Neural cell (in vitro differentiated cells): ENCODE measurements at regions not wholly inside any gene's neighbourhood (a gene's known extent, or its start where the extent isn't known, plus 50 kb on each side); places are given as distances from the start of the nearest gene placed in this dataset.

Experiments used
- H2AFZ ChIP-seq: fragments of 200-600, 300-800 bp; sonication (generic), shearing (Covaris generic); 2 replicates; pipeline ENCODE4 v1.6.0; 2014; ENCODE audit warnings: low read depth, mild to moderate bottlenecking, antibody characterized with exemption, low read length, moderate library complexity
- H3F3A ChIP-seq: fragments of 200-600 bp; shearing (Covaris generic); 2 replicates; pipeline ENCODE4 v1.6.1; 2016; ENCODE audit warnings: mild to moderate bottlenecking, moderate library complexity, mixed read lengths, antibody characterized with exemption, low read length; ENCODE audit not compliant: insufficient read depth, poor library complexity, severe bottlenecking
- H3K27ac ChIP-seq: fragments of 200-600, 300-800 bp; sonication (generic), shearing (Covaris generic); 2 replicates; pipeline ENCODE4 v1.5.1; 2014; ENCODE audit warnings: mild to moderate bottlenecking, low read length, moderate library complexity
- H3K27me3 ChIP-seq: fragments of 300-800, 200-600 bp; sonication (generic), shearing (Covaris generic); 2 replicates; pipeline ENCODE4 v1.6.0; 2014; ENCODE audit warnings: mild to moderate bottlenecking, low read depth, low read length, moderate library complexity; ENCODE audit not compliant: insufficient read depth
- H3K36me3 ChIP-seq: fragments of 300-800, 200-600 bp; sonication (generic), shearing (Covaris generic); 2 replicates; pipeline ENCODE4 v1.5.1; 2014; ENCODE audit warnings: mild to moderate bottlenecking, antibody characterized with exemption, low read length, moderate library complexity; ENCODE audit not compliant: insufficient read depth
- H3K4me2 ChIP-seq: fragments of 300-800, 200-600 bp; sonication (generic), shearing (Covaris generic); 2 replicates; pipeline ENCODE4 v1.6.0; 2014; ENCODE audit warnings: mild to moderate bottlenecking, low read length
- H3K4me3 ChIP-seq: fragments of 300-800, 200-600 bp; sonication (generic), shearing (Covaris generic); 2 replicates; pipeline ENCODE4 v1.5.1; 2014; ENCODE audit warnings: mild to moderate bottlenecking, low read length, moderate library complexity
- H3K79me2 ChIP-seq: fragments of 200-600 bp; shearing (Covaris generic); replicated peaks from 2 replicates; pipeline ENCODE4 v1.6.0; 2014; ENCODE audit warnings: mild to moderate bottlenecking, low read length, moderate library complexity; ENCODE audit not compliant: insufficient read depth
- H3K9ac ChIP-seq: fragments of 300-800, 200-600 bp; sonication (generic), shearing (Covaris generic); 2 replicates; pipeline ENCODE4 v1.6.1; 2016; ENCODE audit warnings: mild to moderate bottlenecking, low read length, mixed read lengths
- H3K9me2 ChIP-seq: fragments of 200-600 bp; shearing (Covaris generic); 2 replicates; pipeline ENCODE4 v1.6.1; 2016; ENCODE audit warnings: mild to moderate bottlenecking, low read length, mixed read lengths; ENCODE audit not compliant: insufficient read depth
- H3K9me3 ChIP-seq: fragments of 200-600, 300-800 bp; sonication (generic), shearing (Covaris generic); 2 replicates; pipeline ENCODE4 v1.6.1; 2016; ENCODE audit warnings: mild to moderate bottlenecking, mixed run types, low read length, moderate library complexity, mixed read lengths
- H4K20me1 ChIP-seq: fragments of 200-600 bp; shearing (Covaris generic); 2 replicates; pipeline ENCODE4 v1.6.1; 2016; ENCODE audit warnings: mild to moderate bottlenecking, mixed run types; ENCODE audit not compliant: insufficient read depth
- EP300 ChIP-seq: fragments of 450-650 bp; conservative IDR thresholded peaks from 2 replicates; pipeline ENCODE4 v1.6.1; 2014; ENCODE audit warnings: antibody characterized with exemption, mild to moderate bottlenecking, moderate library complexity; ENCODE audit not compliant: poor library complexity, severe bottlenecking
- EZH2 ChIP-seq: fragments of 200-600, 300-800 bp; shearing (Covaris generic), sonication (generic); IDR thresholded peaks from 2 replicates; pipeline ENCODE4 v1.6.1; 2014; ENCODE audit warnings: antibody characterized with exemption, low read length, borderline replicate concordance, mild to moderate bottlenecking; ENCODE audit not compliant: insufficient read depth, poor library complexity, severe bottlenecking
- MXI1 ChIP-seq: fragments of 450-650 bp; conservative IDR thresholded peaks from 2 replicates; pipeline ENCODE4 v1.6.1; 2014; ENCODE audit warnings: antibody characterized with exemption, mild to moderate bottlenecking; ENCODE audit not compliant: poor library complexity, severe bottlenecking
- POLR2AphosphoS5 ChIP-seq: IDR thresholded peaks from 2 replicates; pipeline ENCODE4 v1.6.1; 2012
- RAD21 ChIP-seq: fragments of 450-650 bp; conservative IDR thresholded peaks from 2 replicates; pipeline ENCODE4 v1.6.1; 2014; ENCODE audit warnings: antibody characterized with exemption, mild to moderate bottlenecking, moderate library complexity
- SMC3 ChIP-seq: fragments of 450-650 bp; conservative IDR thresholded peaks from 2 replicates; pipeline ENCODE4 v1.6.1; 2014; ENCODE audit warnings: antibody characterized with exemption, mild to moderate bottlenecking, moderate library complexity; ENCODE audit not compliant: poor library complexity
- TAF1 ChIP-seq: IDR thresholded peaks from 2 replicates; pipeline ENCODE4 v1.6.1; 2012; ENCODE audit warnings: low read depth
- TF ChIP-seq, protein P1 (sequence below): fragments of 450-650 bp; IDR thresholded peaks from 2 replicates; pipeline ENCODE4 v1.5.1; 2014; ENCODE audit warnings: antibody characterized with exemption, mild to moderate bottlenecking, moderate library complexity; ENCODE audit not compliant: poor library complexity, severe bottlenecking
- TF ChIP-seq, protein P2 (sequence below): IDR thresholded peaks from 2 replicates; pipeline ENCODE4 v1.6.1; 2012; ENCODE audit warnings: borderline replicate concordance

DNA sequence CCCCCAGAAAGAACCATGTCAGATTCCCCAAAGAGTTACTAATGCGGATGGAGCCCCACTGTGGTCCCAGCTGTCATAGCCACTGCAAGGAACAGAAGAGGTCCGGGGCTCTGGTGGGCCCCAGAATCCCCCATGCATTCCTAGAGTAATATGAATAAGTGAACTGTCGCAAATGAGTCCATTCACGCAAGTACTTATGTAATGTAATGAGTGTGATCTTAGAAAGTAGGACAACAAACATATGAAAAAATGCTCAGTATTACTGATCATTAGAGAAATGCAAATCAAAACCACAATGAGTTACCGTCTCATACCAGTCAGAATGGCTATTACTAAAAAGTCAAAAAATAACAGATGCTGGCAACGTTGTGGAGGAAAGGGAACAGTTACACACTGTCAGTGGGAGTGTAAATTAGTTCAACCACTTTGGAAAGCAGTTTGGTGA, 141.5 kb upstream of the RBPJ start:
- H3K27me3 ChIP-seq: no peaks in the 10 kb centered on the region
- no peak overlapping the region for H3K27ac ChIP-seq
- H4K20me1 ChIP-seq: no peaks in the 10 kb centered on the region
- no peak overlapping the region for H3K4me2 ChIP-seq
- H3K9ac ChIP-seq: no peak overlapping the region
- H3K36me3 ChIP-seq: no peaks in the 10 kb centered on the region
- no peaks in the 10 kb centered on the region for H3K79me2 ChIP-seq
- H3F3A ChIP-seq: no peaks in the 10 kb centered on the region
- no peaks in the 10 kb centered on the region for H3K9me3 ChIP-seq
- no peak for TF ChIP-seq EZH2
- no peak for TF ChIP-seq MXI1
- TF ChIP-seq, protein P1, sequence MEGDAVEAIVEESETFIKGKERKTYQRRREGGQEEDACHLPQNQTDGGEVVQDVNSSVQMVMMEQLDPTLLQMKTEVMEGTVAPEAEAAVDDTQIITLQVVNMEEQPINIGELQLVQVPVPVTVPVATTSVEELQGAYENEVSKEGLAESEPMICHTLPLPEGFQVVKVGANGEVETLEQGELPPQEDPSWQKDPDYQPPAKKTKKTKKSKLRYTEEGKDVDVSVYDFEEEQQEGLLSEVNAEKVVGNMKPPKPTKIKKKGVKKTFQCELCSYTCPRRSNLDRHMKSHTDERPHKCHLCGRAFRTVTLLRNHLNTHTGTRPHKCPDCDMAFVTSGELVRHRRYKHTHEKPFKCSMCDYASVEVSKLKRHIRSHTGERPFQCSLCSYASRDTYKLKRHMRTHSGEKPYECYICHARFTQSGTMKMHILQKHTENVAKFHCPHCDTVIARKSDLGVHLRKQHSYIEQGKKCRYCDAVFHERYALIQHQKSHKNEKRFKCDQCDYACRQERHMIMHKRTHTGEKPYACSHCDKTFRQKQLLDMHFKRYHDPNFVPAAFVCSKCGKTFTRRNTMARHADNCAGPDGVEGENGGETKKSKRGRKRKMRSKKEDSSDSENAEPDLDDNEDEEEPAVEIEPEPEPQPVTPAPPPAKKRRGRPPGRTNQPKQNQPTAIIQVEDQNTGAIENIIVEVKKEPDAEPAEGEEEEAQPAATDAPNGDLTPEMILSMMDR: no peak
- no peak for TF ChIP-seq SMC3
- no peak for TF ChIP-seq TAF1
- no peak for TF ChIP-seq POLR2AphosphoS5
- TF ChIP-seq RAD21: no peak
- TF ChIP-seq, protein P2, sequence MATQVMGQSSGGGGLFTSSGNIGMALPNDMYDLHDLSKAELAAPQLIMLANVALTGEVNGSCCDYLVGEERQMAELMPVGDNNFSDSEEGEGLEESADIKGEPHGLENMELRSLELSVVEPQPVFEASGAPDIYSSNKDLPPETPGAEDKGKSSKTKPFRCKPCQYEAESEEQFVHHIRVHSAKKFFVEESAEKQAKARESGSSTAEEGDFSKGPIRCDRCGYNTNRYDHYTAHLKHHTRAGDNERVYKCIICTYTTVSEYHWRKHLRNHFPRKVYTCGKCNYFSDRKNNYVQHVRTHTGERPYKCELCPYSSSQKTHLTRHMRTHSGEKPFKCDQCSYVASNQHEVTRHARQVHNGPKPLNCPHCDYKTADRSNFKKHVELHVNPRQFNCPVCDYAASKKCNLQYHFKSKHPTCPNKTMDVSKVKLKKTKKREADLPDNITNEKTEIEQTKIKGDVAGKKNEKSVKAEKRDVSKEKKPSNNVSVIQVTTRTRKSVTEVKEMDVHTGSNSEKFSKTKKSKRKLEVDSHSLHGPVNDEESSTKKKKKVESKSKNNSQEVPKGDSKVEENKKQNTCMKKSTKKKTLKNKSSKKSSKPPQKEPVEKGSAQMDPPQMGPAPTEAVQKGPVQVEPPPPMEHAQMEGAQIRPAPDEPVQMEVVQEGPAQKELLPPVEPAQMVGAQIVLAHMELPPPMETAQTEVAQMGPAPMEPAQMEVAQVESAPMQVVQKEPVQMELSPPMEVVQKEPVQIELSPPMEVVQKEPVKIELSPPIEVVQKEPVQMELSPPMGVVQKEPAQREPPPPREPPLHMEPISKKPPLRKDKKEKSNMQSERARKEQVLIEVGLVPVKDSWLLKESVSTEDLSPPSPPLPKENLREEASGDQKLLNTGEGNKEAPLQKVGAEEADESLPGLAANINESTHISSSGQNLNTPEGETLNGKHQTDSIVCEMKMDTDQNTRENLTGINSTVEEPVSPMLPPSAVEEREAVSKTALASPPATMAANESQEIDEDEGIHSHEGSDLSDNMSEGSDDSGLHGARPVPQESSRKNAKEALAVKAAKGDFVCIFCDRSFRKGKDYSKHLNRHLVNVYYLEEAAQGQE: no peak
- no peak overlapping the region for H3K4me3 ChIP-seq
- H2AFZ ChIP-seq: no peak overlapping the region
- no peaks in the 10 kb centered on the region for H3K9me2 ChIP-seq

DNA sequence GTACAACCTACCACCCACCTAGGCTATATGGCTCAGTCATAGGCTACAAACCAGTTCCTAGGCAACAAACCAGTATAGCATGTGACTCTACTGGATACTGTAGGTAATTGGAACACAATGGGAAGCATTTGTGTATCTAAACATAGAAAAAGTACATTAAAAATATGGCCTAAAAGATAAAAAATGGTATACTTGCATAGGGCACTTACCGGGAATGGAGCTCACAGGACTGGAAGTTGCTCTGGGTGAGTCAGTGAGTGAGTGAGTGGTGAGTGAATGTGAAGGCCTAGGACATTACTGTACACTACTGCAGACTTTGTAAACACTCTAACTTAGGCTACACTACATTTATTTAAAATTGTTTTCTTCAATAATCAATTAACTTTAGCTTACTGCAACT, 139.2 kb upstream of the RBPJ start:
- Histone ChIP-seq H3K9ac (no peak overlapping the region), H3K27ac (no peak overlapping the region), H3K4me2 (no peak overlapping the region), H3F3A (no peaks in the 10 kb centered on the region), H2AFZ (no peak overlapping the region), H3K79me2 (no peaks in the 10 kb centered on the region), H4K20me1 (no peaks in the 10 kb centered on the region), H3K27me3 (no peaks in the 10 kb centered on the region), H3K4me3 (no peak overlapping the region), H3K36me3 (no peaks in the 10 kb centered on the region), H3K9me2 (no peaks in the 10 kb centered on the region), H3K9me3 (no peaks in the 10 kb centered on the region)
- no peak for TF ChIP-seq MXI1
- TF ChIP-seq EP300: no peak
- no peak for TF ChIP-seq POLR2AphosphoS5
- no peak for TF ChIP-seq RAD21
- TF ChIP-seq SMC3: no peak
- TF ChIP-seq, protein P1: no peak
- TF ChIP-seq TAF1: no peak
- TF ChIP-seq, protein P2: no peak
- no peak for TF ChIP-seq EZH2
